HepG2 (cell line): ENCODE measurements at regions not wholly inside any gene's neighbourhood (a gene's known extent, or its start where the extent isn't known, plus 50 kb on each side); places are given as distances from the start of the nearest gene placed in this dataset.

ENCODE experiments used
- ATAC-seq: fragments of 200-7000 bp; cut with Tn5 transposase; 3 replicates; pipeline ENCODE4 v1.9.1; 2020; ENCODE audit warnings: mild to moderate bottlenecking, moderate library complexity
- BruUV-seq: library from RNA; stranded (reverse); fragments of 400-500 nt; replicated peaks from 2 replicates; lab custom pipeline; 2021; lab: Mats Ljungman, UMichigan
- CTCF ChIA-PET: fragments of 300-600 bp; formaldehyde crosslinking; extraction: SDS; loops from one replicate; lab custom pipeline; 2021; ENCODE audit warnings: low total read pairs, inconsistent platforms, low intra/inter-chr PET ratio; lab: Yijun Ruan, JAX
- POLR2A ChIA-PET: fragments of 350-600 bp; sonication (Branson Sonifier 250); formaldehyde crosslinking; loops from one replicate; lab custom pipeline; 2020; ENCODE audit warnings: antibody characterized with exemption, inconsistent platforms; lab: Yijun Ruan, JAX
- DNase-seq: peaks from one replicate; pipeline ENCODE4 v3.0.0-alpha.2; 2015; ENCODE audit warnings: low spot score
- FAIRE-seq: peaks from 3 replicates; lab custom pipeline; 2011; peaks lifted over from hg19 to GRCh38; lab: Jason Lieb, UNC
- H2AFZ ChIP-seq: one replicate; pipeline ENCODE4 v1.6.1; 2011; ENCODE audit warnings: low read length, inconsistent platforms
- H3K27ac ChIP-seq: fragments of 300-600 bp; 3 replicates; pipeline ENCODE4 v1.8.0; 2011; ENCODE audit warnings: mixed run types, mild to moderate bottlenecking, mixed read lengths, low read length, inconsistent platforms; ENCODE audit not compliant: insufficient read depth; ENCODE audit errors: extremely low read length
- H3K27me3 ChIP-seq, 2 experiments: fragments of 200-600 bp in 1 of 2; 2 replicates in 1 of 2; 3 replicates in 1 of 2; pipeline versions ENCODE4 v1.6.0 to v1.8.0; 2011; ENCODE audit warnings: low read length in 2 of 2, mild to moderate bottlenecking in 2 of 2, moderate library complexity in 2 of 2, inconsistent platforms in 1 of 2; ENCODE audit not compliant: insufficient read depth in 2 of 2, control insufficient read depth in 1 of 2
- H3K36me3 ChIP-seq, 2 experiments: fragments of 200-600 bp in 1 of 2; replicated peaks in 1 of 2; 2 replicates in 1 of 2; 3 replicates in 1 of 2; pipeline versions ENCODE4 v1.5.1 to v1.8.0; 2011; ENCODE audit warnings: low read length in 2 of 2, inconsistent platforms in 1 of 2; ENCODE audit not compliant: insufficient read depth in 2 of 2, control insufficient read depth in 1 of 2
- H3K4me1 ChIP-seq: 2 replicates; pipeline ENCODE4 v1.5.1; 2012; ENCODE audit warnings: low read length, inconsistent platforms; ENCODE audit not compliant: insufficient read depth
- H3K4me2 ChIP-seq: 2 replicates; pipeline ENCODE4 v1.6.0; 2011; ENCODE audit warnings: low read depth, low read length, inconsistent platforms
- H3K4me3 ChIP-seq, 3 experiments: fragments of 200-600 bp in 1 of 3; sonication (generic), shearing (Covaris generic) in 1 of 3; replicated peaks in 1 of 3; 2 replicates each; pipeline ENCODE4 v1.5.1; 2011 to 2016; ENCODE audit warnings: low read length in 3 of 3, inconsistent platforms in 2 of 3, low read depth in 2 of 3, mild to moderate bottlenecking in 2 of 3, control low read depth in 1 of 3, mixed read lengths in 1 of 3; ENCODE audit not compliant: insufficient read depth in 1 of 3
- H3K79me2 ChIP-seq: one replicate; pipeline ENCODE4 v1.6.1; 2011; ENCODE audit warnings: low read length, inconsistent platforms; ENCODE audit not compliant: insufficient read depth
- H3K9ac ChIP-seq: 2 replicates; pipeline ENCODE4 v1.6.0; 2011; ENCODE audit warnings: mild to moderate bottlenecking, low read depth, low read length, inconsistent platforms; ENCODE audit not compliant: insufficient read depth
- H3K9me3 ChIP-seq: 2 replicates; pipeline ENCODE4 v1.5.1; 2012; ENCODE audit warnings: mild to moderate bottlenecking, low read length
- H4K20me1 ChIP-seq: 2 replicates; pipeline ENCODE4 v1.6.0; 2011; ENCODE audit warnings: inconsistent platforms, mild to moderate bottlenecking, low read length, moderate library complexity; ENCODE audit not compliant: insufficient read depth
- ARNT ChIP-seq: fragments of 450-650 bp; IDR thresholded peaks from 2 replicates; pipeline ENCODE4 v1.6.1; 2017
- KLF11 ChIP-seq: IDR thresholded peaks from 2 replicates; pipeline ENCODE4 v1.6.1; 2016; ENCODE audit warnings: missing compliant biosample characterization
- XBP1 ChIP-seq: sonication (generic); formaldehyde crosslinking; IDR thresholded peaks from 2 replicates; pipeline ENCODE4 v1.5.0; 2020; ENCODE audit warnings: missing genetic modification reagents
- ZBTB20 ChIP-seq: sonication (generic); formaldehyde crosslinking; IDR thresholded peaks from 2 replicates; pipeline ENCODE4 v1.8.1; 2023; ENCODE audit warnings: missing genetic modification reagents, low read depth, mild to moderate bottlenecking, borderline replicate concordance
- ZNF570 ChIP-seq: sonication (generic); formaldehyde crosslinking; IDR thresholded peaks from 2 replicates; pipeline ENCODE4 v1.4.0; 2020; ENCODE audit warnings: mild to moderate bottlenecking, missing genetic modification reagents, borderline replicate concordance
- ZNF629 ChIP-seq: sonication (generic); formaldehyde crosslinking; conservative IDR thresholded peaks from 2 replicates; pipeline ENCODE4 v1.5.0; 2020; ENCODE audit warnings: missing genetic modification reagents
- ZZZ3 ChIP-seq: sonication (generic); formaldehyde crosslinking; IDR thresholded peaks from 2 replicates; pipeline ENCODE4 v1.4.0; 2020; ENCODE audit warnings: missing genetic modification reagents, mild to moderate bottlenecking, borderline replicate concordance
- WGBS: methylation state at CpG from one replicate; pipeline ENCODE4 v1.1.6; 2017; ENCODE audit warnings: low lambda C conversion rate; 5-methylcytosine and 5-hydroxymethylcytosine counted together
- in situ Hi-C: cut with HindIII; loops from 2 replicates; pipeline ENCODE4 v1.10.0; 2017; ENCODE audit warnings: low pct_unique_long_range_greater_than_20kb; ENCODE audit not compliant: extremely low pct_ligation_motif_present
- intact Hi-C: fragments of 100-400 bp; cut with micrococcal nuclease; formaldehyde crosslinking; loops from one replicate; pipeline ENCODE4 v1.10.0; 2022; ENCODE audit not compliant: unreplicated experiment

- H2AFZ ChIP-seq, result no peak overlapping the region
- no peak for TF ChIP-seq ZNF629 (CRISPR knock-in tag)
- no peak for TF ChIP-seq ZZZ3 (CRISPR knock-in tag)
- no peak for TF ChIP-seq ZBTB20 (CRISPR knock-in tag)
- TF ChIP-seq KLF11 (CRISPR knock-in tag), result no peak
- TF ChIP-seq ZNF570 (CRISPR knock-in tag), result no peak
- no peak for TF ChIP-seq XBP1 (CRISPR knock-in tag)
- TF ChIP-seq, all 625 proteins: peak for 0
- Histone ChIP-seq H3K4me1 (no peaks in the 10 kb centered on the region), H3K4me3 (no peak overlapping the region), H3K27me3 (peaks cover 0 to 4% of the 10 kb centered on the region in 2 experiments; a peak in 1 of 5 replicates), H3K36me3 (no peaks in the 10 kb centered on the region), H3K27ac (no peak overlapping the region), H4K20me1 (no peaks in the 10 kb centered on the region), H3K79me2 (no peaks in the 10 kb centered on the region), H3K9me3 (no peaks in the 10 kb centered on the region), H3K9ac (no peak overlapping the region), H3K4me2 (no peak overlapping the region)
- 0% methylated on average over 1 of the region's 1 CpG for WGBS
- BruUV-seq, result no TSS peak
- ChIA-PET POLR2A (no interaction called here), CTCF (no interaction called here)
- in situ Hi-C loops (no loop called here), intact Hi-C loops (no loop called here)
- DNase-seq, result no peak
- no peak for FAIRE-seq
- ATAC-seq, result no peak
Measured at GRCh38 chr5:54705994-54706653, 188.6 kb downstream of the SNX18 start.

GRCh38 chr5:54704825-54705224 is 187.3 kb downstream of the SNX18 start:
- intact Hi-C loops (no loop called here), in situ Hi-C loops (no loop called here)
- Histone ChIP-seq H3K27ac (no peak overlapping the region), H4K20me1 (no peaks in the 10 kb centered on the region), H3K27me3 (peaks cover 0 to 4% of the 10 kb centered on the region in 2 experiments; a peak in 1 of 5 replicates), H3K36me3 (no peaks in the 10 kb centered on the region), H3K4me3 (no peak overlapping the region), H2AFZ (no peak overlapping the region), H3K9me3 (no peaks in the 10 kb centered on the region), H3K4me1 (no peaks in the 10 kb centered on the region), H3K4me2 (no peak overlapping the region), H3K79me2 (no peaks in the 10 kb centered on the region), H3K9ac (no peak overlapping the region)
- FAIRE-seq (no peak), DNase-seq (no peak), ATAC-seq (no peak)
- ChIA-PET POLR2A (no interaction called here), CTCF (no interaction called here)
- WGBS, result 50% methylated on average over 3 of the region's 3 CpGs
- no TSS peak for BruUV-seq
- no peak for TF ChIP-seq ARNT
